HG03159 (cell line): ENCODE measurements at regions not wholly inside any gene's neighbourhood (a gene's known extent, or its start where the extent isn't known, plus 50 kb on each side); places are given as distances from the start of the nearest gene placed in this dataset.
A peak's percentile ranks its signal among the peaks of the same experiment; 100 is the strongest.

ENCODE experiments used
- ATAC-seq: cut with Tn5 transposase; IDR thresholded peaks from one replicate; pipeline ENCODE4 v1.9.1; 2021; ENCODE audit warnings: mild to moderate bottlenecking, moderate library complexity; ENCODE audit not compliant: unreplicated experiment

- no peak for ATAC-seq
Observed at GRCh38 chr7:115153176-115153575, 231.3 kb downstream of the MDFIC start.

- no peak for ATAC-seq
Observed at GRCh38 chr7:115146148-115146547, 224.3 kb downstream of the MDFIC start.

- peak; percentile 85 for ATAC-seq
Observed at GRCh38 chr7:115145512-115145911, 223.6 kb downstream of the MDFIC start.

- ATAC-seq: no peak
Observed at GRCh38 chr7:115137816-115138215, 215.9 kb downstream of the MDFIC start.

GRCh38 chr7:115136796-115137443 is 215.0 kb downstream of the MDFIC start:
- no peak for ATAC-seq

- ATAC-seq: peak; percentile 81
Observed at GRCh38 chr7:115135769-115136410, 214.0 kb downstream of the MDFIC start.

GRCh38 chr7:115135146-115135545 is 213.3 kb downstream of the MDFIC start:
- no peak for ATAC-seq

- ATAC-seq: no peak
Observed at GRCh38 chr7:115133248-115133647, 211.4 kb downstream of the MDFIC start.

- no peak for ATAC-seq
Observed at GRCh38 chr7:115132096-115132495, 210.2 kb downstream of the MDFIC start.

GRCh38 chr7:115128154-115128553 is 206.3 kb downstream of the MDFIC start:
- no peak for ATAC-seq

- ATAC-seq: no peak
Observed at GRCh38 chr7:115127399-115128021, 205.6 kb downstream of the MDFIC start.

- no peak for ATAC-seq
Observed at GRCh38 chr7:115125750-115126149, 203.9 kb downstream of the MDFIC start.

GRCh38 chr7:115125312-115125711 is 203.4 kb downstream of the MDFIC start:
- ATAC-seq: no peak

- ATAC-seq: no peak
Observed at GRCh38 chr7:115124409-115124939, 202.6 kb downstream of the MDFIC start.

- no peak for ATAC-seq
Observed at GRCh38 chr7:115123441-115123840, 201.5 kb downstream of the MDFIC start.

GRCh38 chr7:115122388-115122787 is 200.5 kb downstream of the MDFIC start:
- no peak for ATAC-seq

GRCh38 chr7:115117748-115118147 is 195.9 kb downstream of the MDFIC start:
- peak; percentile 6 for ATAC-seq

GRCh38 chr7:115116773-115117715 is 195.2 kb downstream of the MDFIC start:
- peak; percentile 77 for ATAC-seq

GRCh38 chr7:115113776-115114175 is 191.9 kb downstream of the MDFIC start:
- ATAC-seq: no peak

- no peak for ATAC-seq
Observed at GRCh38 chr7:115113131-115113530, 191.2 kb downstream of the MDFIC start.

GRCh38 chr7:115110523-115110922 is 188.6 kb downstream of the MDFIC start:
- ATAC-seq: no peak
